Tongue (tissue), 1 donor: ENCODE measurements at regions not wholly inside any gene's neighbourhood (a gene's known extent, or its start where the extent isn't known, plus 50 kb on each side); places are given as distances from the start of the nearest gene placed in this dataset.
"Not testable (repeated sequence)": the region's sequence is repeated elsewhere in the genome, so short reads cannot be mapped to it uniquely, and the experiment has no call there.

ENCODE experiments used
- DNase-seq: peaks from one replicate; pipeline ENCODE4 v3.0.0-alpha.2; 2015

DNA sequence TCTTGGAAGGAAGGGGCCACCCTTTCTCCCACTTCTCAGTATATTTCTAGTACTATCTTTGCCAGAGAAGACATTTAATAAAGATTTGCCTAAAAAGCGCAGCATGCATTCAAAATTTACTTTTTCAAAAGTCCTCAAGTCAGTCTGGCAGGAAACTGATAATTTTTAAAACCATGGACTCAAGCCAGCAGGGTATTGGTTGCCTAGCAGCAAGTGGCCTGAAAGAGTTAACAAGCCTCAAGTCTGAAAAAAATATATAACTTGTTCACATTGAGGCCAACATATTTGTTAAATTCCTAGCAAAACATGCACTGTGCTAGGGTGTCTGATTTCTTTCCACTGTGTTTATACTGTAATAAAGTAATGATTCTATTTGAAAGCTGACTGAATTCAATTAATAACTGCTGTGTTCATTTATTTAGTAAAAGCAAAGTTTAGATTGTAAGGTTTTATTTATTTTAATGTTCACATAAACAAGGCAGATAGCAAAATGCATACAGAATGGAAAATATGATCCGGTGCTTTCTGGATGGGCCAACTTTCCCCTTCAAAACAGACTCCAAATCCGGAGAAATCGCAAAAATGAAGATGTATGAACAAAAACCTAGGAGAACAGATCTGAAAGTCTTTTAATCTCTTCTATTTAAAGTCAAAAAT is 218.5 kb upstream of the FGF13 start:
- DNase-seq: peak; percentile 35

DNA sequence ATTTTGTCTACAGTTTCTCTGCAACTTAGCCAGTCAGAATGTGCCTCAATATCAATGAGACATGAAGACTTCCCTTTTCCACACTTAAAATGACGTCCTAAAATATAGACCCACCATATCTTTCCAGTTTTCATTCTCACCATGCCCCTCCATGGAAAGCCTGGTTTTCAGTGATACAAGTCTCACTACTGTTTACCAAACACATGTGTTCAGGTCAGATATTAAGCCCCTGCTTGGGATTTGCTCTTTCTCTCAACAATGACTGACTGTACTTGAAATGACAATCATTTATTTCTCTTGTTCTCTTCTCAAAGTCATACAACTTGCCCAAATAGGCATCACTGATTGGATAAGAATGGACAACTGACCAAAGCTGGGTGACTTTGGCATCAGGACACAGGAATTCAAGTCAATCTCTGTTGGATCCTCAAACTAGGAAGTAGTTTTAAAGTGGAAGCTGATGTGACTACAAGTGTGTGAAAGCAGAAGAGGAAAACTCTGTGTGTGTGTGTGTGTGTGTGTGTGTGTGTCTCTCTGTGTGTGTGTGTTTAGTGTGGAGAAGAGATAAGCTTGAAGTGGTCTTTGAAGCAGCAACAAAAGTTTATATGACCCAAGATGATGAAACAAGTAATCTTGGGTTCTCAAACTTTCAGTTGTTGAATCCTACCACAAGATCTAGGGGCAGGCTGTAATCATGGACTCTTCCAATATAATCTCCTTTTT is 217.4 kb upstream of the FGF13 start:
- no peak for DNase-seq

DNA sequence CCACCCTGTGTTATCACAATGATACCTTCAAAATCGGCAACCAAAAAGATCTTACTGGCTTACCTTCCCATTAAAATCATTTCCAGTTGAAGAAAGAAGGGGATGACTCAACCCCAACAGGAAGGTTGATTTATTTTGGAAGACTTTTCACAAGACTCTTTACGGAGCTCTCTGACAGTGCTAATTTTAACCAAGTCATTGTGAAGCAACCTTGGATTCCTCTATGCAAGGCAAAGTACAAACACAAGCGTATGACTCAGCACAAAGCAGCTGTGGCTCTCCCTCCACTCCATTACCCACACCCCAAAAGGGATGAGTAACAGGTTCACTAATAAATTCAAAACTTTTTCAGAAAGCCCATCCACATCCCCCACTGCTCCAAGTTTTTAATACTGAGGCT is 213.8 kb upstream of the FGF13 start:
- DNase-seq: no peak

DNA sequence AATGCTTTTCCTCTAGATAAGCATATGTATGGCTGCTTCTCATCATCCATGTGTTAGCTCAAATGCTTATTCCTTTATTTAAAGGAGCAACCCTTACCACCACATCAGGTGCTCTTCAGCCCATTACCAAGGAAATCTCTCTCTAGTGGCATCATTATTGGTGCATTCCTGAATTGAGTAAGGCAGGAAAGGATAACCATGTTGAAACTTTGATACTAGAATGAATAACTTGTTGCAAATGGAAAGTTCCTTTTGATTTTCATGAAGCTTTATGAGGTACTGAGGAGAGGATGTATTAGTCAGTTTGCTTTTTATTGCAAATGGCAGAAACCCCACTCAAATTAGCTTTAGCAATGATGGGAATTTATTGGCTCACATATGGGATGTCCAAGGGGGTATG is 212.3 kb upstream of the FGF13 start:
- no peak for DNase-seq

DNA sequence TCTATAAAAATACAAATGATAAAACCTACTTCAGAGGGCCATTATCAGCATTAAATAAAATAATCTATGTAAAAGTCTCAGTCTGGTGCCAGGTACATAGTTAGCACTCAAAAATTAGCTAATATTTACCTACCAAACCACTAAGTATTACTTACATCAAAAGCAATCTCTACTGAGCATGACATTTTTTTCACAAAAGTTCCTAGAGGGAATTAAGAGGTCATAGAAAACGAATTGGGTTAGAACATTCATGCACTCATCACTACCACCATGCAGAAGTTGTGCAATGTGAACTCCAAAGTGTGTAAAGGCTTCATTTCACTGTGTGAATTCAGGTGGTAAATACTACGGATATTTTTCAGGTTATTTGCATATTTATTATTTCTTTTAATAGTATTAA is 209.5 kb upstream of the FGF13 start:
- no peak for DNase-seq

DNA sequence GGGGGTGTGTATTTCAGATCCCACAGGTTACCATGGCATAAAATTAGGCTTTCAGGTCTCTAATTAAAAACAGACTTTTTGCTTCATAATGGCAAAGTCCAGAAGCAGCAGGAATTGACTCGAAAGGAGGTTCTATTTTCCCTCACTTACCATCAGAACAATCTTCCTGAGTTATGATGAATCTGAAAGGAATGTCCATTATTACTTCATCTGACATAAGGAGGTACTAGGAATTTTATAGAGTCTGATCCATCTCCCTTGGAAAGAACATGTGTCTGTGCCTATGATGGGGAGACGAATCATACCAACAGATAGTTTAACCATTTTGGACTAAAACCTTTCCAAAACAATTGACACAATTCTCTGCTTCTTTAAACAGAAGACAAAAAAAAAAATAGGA is 206.3 kb upstream of the FGF13 start:
- DNase-seq: peak; percentile 14

DNA sequence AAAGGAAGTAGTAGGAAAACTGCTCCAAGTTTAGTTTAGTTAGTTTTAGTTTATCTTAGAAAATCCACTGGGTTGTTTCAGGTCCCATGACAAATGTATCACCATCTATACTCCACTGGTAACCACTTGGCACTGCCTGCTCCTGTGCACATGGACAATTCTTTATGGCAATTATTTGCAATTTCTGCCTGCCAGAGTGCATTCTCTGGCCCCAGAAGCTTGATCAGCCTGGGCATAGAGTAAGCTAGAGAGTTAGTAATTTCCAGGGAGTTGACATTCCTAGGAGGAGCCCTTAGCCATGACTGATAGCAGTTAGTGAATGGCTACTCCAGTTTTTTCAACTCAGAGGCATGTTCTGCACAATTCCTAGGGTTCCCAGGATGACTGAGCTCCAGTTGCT is 203.2 kb upstream of the FGF13 start:
- DNase-seq: no peak

DNA sequence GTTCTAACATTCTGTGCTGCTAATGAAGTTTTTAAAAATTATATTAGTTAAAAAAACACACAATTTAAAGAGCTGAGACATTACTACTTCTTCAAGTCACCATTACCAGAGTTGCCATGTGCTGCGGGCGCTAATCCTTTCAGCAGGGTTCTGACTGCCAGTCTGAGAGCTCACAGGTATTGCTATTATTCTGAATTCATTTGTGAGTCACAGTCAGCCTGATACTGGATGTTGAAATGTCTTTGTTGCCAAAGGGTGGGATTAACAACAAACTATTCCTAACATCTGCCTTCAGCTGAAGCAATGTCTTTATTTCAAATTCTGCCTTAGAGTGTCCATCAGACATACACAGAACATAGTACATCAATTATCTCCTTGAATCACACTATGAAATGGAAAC is 197.1 kb upstream of the FGF13 start:
- no peak for DNase-seq

DNA sequence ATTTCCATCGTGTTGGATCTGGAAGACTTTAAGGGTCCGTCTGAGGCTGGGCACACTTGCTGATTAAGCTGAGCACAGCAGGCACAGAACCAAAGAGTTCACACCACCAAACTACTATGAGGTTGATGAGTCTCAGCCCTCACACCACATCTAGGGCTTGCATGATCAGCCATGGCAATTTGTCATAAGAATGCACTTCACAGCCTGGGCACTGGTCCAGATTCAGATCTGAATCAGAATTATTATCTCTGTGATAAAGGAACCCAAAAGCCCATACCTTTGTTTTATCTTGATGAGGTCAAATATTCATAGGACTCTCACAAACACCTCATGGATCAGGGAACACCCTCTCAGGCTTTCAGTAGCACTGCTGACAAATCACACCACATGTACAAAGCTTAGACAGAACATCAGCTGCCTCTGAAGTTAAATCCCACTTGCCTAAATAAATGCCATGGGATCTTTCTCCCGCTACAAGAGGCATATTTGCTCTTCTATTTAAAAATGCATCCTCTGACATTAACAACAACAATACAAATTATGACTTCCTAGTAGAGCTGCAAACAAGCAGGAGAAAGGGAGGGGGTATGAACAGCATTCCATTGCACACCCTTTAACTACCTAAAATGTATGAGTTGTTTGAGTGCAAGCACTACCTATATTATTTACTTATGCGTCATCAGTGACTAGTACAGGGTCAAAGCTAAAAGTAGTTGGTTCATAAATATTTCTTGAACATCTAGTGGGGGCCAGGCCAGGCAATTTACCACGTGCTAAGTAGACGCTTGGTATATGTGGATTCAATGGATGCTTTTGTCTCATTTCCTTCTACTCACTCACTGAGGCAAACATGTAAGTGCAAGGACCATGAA is 186.3 kb upstream of the FGF13 start:
- no peak for DNase-seq

DNA sequence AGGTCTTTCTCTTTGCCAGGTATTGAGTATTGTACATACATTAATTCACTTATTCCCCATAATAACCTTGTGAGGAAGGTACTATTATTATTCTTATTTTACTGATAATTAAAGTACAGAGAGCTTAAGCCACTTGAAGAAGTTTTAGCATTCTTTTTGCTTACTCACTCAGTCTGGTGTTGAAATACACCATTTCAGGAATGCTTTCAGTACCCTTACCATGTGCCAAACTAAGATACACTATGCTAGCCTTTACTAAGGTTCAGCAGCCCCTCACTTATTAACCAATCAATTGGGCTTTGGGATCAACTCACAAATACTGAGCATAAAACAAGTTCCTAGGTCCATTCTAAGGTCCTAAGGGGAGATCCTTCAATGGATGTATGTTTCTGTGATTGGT is 179.0 kb upstream of the FGF13 start:
- no peak for DNase-seq

DNA sequence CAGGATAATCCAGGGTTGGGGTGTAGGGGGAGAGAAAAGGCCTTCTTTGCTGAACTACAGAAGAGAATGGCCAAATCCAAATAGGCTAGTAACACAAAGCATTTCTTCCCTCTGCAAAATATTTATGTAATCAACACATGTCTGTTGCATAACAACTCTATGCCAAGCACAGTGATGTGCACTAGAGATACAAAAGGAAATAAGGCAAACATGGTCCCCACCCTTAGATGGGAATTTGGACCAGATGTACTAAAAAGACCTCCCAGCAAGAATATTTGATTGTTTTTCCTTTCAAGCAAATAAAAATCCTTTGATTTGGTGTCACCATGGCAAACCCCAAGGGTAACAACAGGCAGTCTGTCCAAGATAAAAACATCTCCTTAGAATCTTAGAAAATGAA is 177.6 kb upstream of the FGF13 start:
- DNase-seq: no peak

DNA sequence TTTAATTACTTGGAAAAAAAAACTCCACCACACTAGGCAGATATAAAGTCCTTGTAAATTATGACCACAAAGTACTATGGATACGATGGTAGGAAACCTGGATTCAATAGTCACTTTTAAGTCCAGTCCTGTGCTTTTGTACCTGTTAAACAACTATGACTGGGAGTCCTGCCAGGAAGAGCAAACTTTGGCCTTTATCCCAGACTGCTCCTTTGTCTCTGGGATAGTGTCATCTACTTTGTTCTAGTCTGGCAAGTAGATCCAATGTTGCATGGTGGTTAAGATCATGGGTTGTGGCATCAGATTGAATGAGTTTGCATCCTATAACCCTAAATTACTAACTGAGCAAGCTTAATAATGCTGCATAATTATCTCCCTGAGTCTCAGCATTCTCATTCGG is 175.3 kb upstream of the FGF13 start:
- DNase-seq: peak; percentile 16

DNA sequence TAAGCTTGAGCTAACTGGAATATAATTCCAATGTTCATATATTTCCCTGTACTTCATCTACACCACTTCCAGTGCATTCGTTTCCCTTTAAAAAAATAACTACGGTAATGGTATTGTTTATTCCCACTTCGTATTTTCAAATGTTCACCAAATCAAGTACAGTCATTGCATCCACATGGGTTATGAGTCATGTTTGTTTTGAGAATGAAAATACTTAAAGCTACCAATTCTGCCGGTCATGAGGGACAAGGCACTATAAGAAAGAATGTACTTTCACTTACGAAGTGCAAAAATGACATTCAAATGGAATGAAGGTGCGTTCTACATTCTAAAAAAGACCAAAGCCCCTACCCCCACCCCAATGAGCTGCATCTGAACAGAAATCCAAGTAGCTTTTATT is 174.4 kb upstream of the FGF13 start:
- no peak for DNase-seq

DNA sequence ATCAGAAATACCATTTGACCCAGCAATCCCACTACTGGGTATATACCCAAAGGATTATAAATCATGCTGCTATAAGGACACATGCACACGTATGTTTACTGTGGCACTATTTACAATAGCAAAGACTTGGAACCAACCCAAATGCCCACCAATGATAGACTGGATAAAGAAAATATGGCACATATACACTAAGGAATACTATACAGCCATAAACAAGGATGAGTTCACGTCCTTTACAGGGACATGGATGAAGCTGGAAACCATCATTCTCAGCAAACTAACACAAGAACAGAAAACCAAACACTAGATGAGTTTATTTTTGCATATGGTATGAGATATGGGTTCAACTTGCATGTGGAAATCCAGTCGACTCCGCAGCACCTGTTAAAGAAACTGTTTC is 168.8 kb upstream of the FGF13 start:
- not testable (repeated sequence) for DNase-seq

DNA sequence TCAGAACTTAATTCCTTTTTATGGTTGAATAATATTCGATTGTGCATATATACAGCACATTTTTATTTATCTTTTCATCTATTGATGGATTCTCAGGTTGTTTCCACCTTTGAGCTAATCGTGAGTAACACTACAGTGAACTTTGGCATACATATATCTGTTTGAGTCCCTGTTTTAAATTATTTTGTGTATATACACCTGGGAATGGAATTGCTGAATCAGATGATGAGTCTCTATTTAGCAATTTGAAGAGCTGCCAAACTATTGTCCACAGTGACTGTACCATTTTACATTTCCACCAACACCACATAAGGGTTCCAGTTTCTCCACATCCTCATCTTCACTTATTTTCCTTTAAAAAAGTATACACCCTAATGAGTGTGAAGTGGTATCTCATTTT is 166.2 kb upstream of the FGF13 start:
- DNase-seq: no peak

DNA sequence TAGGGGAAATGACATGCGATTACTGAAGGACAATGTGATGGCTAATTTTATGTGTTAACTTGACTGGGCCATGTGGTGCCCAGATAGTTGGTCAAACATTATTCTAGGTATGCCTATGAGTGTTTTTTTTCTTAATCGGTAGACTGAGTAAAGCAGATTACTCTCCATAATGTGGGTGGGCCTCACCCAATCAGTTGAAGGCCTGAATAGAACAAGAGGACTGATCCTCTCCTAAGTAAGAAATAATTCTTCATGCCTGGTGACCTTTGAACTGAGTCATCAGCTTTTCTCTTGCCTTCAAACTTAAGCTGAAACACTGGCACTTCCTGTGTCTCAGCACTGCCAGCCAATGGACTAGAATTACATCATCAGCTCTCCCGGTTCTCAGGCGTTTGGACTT is 164.0 kb upstream of the FGF13 start:
- no peak for DNase-seq

DNA sequence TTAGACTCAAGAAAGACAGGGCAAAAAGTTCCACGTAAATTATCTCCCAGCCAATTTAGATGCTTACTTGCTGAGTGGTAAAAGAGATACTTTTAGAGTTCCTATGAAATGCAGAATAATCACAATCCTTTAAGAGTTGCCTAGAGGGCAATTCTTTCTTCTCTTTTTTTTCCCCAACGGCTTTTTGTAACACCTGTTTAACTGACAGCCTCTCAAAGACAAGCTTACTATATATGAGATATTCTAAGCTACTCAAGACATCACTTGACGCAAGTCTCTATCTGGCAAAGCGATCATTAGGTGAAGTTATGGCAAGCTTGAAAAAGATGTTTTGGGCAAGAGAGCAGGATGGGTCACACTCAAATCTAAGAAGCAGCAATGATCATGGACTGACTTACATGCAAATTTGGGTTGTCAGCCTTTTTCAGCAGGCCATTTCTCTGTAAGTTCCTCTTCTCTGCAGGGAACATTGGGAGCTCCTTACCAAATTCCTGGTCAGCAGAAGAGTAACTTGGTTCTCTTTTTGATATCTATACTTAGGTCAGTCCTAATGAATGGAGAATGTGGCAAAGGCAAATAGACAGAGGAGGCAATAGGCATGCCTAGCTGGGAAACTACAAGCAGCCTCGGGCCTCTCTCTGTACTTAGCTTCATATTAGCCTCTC is 162.9 kb upstream of the FGF13 start:
- no peak for DNase-seq

DNA sequence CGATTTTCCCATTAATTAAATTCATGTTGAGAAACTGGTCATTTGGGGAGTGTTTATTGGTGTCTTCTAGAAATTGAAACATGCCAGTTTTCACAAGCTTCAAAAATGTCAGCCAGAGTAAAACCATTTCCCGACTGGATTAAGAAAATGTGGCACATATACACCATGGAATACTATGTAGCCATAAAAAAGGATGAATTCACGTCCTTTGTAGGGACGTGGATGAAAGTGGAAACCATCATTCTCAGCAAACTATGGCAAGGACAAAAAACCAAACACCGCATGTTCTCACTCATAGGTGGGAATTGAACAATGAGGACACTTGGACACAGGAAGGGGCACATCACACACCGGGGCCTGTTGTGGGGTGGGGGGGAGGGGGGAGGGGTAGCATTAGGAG is 162.1 kb upstream of the FGF13 start:
- DNase-seq: not testable (repeated sequence)

DNA sequence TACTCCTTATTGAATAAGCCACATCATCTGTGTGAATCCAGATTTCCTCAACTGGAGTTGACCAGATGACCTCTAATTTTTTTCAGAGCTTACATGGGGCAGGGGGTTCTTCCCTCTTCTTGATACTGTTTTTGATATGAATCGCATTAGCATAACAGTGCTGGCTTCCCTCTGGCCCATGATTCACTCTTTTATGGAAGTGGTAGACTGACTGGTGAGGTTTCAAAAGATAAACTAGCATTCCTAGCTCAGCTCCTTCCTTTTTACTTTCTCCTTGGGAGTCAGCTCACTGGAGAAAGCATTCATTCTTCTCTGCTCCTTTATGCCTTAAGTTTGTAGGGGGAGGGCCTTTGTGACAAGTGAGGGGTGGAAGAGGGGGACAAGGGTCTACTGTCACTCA is 161.0 kb upstream of the FGF13 start:
- no peak for DNase-seq

DNA sequence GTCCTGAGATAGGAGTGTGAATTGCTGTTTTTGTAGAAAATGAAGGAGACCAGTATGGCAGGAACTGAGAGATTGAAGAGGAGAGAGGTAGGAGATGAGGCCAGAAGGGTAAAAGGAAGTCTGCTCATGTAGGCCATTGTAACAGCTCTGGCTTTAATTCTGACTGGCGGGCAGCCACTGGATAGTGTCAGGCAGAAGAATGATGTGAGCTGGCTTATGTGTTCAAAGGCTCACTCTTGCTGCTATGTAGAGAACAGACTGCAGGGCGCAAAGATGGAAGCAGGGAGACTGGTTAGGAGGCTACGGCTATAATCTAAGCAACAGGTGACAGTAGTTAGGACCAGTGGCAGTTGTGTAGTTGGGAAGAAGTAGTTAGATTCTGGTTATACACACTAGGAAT is 160.2 kb upstream of the FGF13 start:
- DNase-seq: no peak

DNA sequence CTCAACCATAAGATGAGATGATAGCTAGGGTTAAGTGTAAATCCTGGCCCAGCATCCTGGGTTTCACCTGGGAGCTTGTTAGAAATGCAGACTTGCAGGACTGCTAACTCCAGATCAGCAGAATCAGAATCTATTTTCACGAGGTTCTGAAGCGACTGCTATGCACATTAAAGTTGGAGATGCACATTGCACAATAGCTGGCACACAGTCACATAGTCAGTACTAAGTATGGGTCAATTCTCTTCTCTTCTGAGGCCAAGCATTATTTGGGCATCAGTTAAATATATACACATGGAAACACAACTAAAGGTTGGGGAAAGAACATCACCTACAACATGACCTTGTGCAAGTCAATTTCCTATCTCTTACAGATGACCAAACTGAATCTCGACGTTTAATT is 155.1 kb upstream of the FGF13 start:
- no peak for DNase-seq

DNA sequence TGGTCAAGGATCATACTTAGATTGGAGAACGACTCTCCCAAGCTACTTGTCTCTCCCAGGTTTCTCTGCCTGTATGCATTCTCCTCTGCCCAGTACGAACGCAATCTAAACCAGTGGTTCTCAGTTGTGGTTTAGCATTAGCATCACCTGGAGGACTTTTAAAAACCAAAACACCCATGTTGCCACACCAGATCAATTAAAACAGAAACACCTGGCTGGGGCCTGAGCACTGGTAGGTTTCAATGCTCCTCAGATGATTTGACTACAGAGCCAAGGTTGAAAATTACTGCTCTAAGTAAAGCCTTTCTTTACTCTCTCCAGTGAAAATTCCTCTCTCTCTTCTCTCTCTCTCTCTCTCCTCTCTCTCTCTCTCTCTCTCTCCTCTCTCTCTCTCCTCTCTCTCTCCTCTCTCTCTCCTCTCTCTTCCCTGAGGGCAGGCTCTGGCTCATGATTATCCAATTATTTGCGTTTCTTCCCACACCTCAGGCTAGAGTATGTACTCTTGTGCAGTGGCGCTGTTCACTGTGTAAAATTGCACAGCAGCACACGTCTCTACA is 153.7 kb upstream of the FGF13 start:
- no peak for DNase-seq

DNA sequence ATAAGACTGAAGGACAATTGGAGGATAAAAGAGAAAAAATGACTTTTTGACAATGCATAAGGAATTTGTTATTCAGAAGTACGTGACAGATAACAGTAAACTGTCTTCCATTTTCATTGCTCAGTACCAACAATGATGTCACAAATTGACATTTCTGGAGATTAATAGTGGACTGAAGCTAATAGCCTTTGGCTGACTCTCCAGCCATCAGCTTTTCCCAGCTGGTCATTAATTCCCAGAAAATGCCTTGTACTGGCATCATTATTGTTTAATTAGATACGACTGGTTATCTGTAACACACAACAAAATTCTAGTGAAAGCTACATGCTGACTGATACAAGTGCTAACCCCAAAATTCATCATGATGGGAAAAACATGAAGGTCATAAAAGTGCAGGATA is 147.9 kb upstream of the FGF13 start:
- DNase-seq: peak; percentile 45
